ENCODE measurements at regions not wholly inside any gene's neighbourhood (a gene's known extent, or its start where the extent isn't known, plus 50 kb on each side); places are given as distances from the start of the nearest gene placed in this dataset.

- TF ChIP-seq, protein P1, sequence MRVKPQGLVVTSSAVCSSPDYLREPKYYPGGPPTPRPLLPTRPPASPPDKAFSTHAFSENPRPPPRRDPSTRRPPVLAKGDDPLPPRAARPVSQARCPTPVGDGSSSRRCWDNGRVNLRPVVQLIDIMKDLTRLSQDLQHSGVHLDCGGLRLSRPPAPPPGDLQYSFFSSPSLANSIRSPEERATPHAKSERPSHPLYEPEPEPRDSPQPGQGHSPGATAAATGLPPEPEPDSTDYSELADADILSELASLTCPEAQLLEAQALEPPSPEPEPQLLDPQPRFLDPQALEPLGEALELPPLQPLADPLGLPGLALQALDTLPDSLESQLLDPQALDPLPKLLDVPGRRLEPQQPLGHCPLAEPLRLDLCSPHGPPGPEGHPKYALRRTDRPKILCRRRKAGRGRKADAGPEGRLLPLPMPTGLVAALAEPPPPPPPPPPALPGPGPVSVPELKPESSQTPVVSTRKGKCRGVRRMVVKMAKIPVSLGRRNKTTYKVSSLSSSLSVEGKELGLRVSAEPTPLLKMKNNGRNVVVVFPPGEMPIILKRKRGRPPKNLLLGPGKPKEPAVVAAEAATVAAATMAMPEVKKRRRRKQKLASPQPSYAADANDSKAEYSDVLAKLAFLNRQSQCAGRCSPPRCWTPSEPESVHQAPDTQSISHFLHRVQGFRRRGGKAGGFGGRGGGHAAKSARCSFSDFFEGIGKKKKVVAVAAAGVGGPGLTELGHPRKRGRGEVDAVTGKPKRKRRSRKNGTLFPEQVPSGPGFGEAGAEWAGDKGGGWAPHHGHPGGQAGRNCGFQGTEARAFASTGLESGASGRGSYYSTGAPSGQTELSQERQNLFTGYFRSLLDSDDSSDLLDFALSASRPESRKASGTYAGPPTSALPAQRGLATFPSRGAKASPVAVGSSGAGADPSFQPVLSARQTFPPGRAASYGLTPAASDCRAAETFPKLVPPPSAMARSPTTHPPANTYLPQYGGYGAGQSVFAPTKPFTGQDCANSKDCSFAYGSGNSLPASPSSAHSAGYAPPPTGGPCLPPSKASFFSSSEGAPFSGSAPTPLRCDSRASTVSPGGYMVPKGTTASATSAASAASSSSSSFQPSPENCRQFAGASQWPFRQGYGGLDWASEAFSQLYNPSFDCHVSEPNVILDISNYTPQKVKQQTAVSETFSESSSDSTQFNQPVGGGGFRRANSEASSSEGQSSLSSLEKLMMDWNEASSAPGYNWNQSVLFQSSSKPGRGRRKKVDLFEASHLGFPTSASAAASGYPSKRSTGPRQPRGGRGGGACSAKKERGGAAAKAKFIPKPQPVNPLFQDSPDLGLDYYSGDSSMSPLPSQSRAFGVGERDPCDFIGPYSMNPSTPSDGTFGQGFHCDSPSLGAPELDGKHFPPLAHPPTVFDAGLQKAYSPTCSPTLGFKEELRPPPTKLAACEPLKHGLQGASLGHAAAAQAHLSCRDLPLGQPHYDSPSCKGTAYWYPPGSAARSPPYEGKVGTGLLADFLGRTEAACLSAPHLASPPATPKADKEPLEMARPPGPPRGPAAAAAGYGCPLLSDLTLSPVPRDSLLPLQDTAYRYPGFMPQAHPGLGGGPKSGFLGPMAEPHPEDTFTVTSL (CRISPR knock-in tag; IDR thresholded peaks at IDR 0.05; ENCODE audit: borderline replicate concordance) = peak; percentile 69; the same call in 1 of the 2 replicates
- TF ChIP-seq ATF2 (CRISPR knock-in tag; IDR thresholded peaks at IDR 0.05) (0 out of 2 replicates have a peak, but pooled peaks have one; percentile 36), FOXK1 (CRISPR knock-in tag; IDR thresholded peaks at IDR 0.05; ENCODE audit: borderline replicate concordance, low read depth) (peak; percentile 58; the same call in 1 of the 2 replicates), ZNF816 (CRISPR knock-in tag; IDR thresholded peaks at IDR 0.05; ENCODE audit: borderline replicate concordance) (peak; percentile 57; the same call in 1 of the 2 replicates), YEATS4 (CRISPR knock-in tag; IDR thresholded peaks at IDR 0.05; ENCODE audit: borderline replicate concordance) (peak; percentile 38; the same call in 1 of the 2 replicates), ATF1 (CRISPR knock-in tag; IDR thresholded peaks at IDR 0.05) (peak; percentile 12; the same call in 1 of the 2 replicates), TOPORS (CRISPR knock-in tag; IDR thresholded peaks at IDR 0.05) (no peak), ZNF652 (CRISPR knock-in tag; IDR thresholded peaks at IDR 0.05; ENCODE audit: borderline replicate concordance, low read depth) (peak; percentile 70; the same call in 1 of the 2 replicates), MBNL3 (CRISPR knock-in tag; conservative IDR thresholded peaks at IDR 0.05) (0 out of 2 replicates have a peak, but pooled peaks have one; percentile 43), SIN3B (IDR thresholded peaks at IDR 0.05; ENCODE audit: low read length) (no peak), RELA (CRISPR knock-in tag; IDR thresholded peaks at IDR 0.05) (0 out of 2 replicates have a peak, but pooled peaks have one; percentile 43), ZNF709 (CRISPR knock-in tag; IDR thresholded peaks at IDR 0.05) (peak; percentile 15; the same call in 1 of the 2 replicates), SCMH1 (CRISPR knock-in tag; IDR thresholded peaks at IDR 0.05; ENCODE audit: borderline replicate concordance) (no peak), ZNF441 (CRISPR knock-in tag; IDR thresholded peaks at IDR 0.05; ENCODE audit: borderline replicate concordance) (0 out of 2 replicates have a peak, but pooled peaks have one; percentile 27), ZNF235 (CRISPR knock-in tag; IDR thresholded peaks at IDR 0.05; ENCODE audit: borderline replicate concordance) (no peak), ZNF317 (CRISPR knock-in tag; IDR thresholded peaks at IDR 0.05) (0 out of 2 replicates have a peak, but pooled peaks have one; percentile 6), ZNF644 (CRISPR knock-in tag; IDR thresholded peaks at IDR 0.05; ENCODE audit: low read depth) (peak; percentile 13; the same call in 1 of the 2 replicates)
- TF ChIP-seq, protein P2, sequence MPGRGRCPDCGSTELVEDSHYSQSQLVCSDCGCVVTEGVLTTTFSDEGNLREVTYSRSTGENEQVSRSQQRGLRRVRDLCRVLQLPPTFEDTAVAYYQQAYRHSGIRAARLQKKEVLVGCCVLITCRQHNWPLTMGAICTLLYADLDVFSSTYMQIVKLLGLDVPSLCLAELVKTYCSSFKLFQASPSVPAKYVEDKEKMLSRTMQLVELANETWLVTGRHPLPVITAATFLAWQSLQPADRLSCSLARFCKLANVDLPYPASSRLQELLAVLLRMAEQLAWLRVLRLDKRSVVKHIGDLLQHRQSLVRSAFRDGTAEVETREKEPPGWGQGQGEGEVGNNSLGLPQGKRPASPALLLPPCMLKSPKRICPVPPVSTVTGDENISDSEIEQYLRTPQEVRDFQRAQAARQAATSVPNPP (CRISPR knock-in tag; IDR thresholded peaks at IDR 0.05) = no peak
- TF ChIP-seq, protein P3, sequence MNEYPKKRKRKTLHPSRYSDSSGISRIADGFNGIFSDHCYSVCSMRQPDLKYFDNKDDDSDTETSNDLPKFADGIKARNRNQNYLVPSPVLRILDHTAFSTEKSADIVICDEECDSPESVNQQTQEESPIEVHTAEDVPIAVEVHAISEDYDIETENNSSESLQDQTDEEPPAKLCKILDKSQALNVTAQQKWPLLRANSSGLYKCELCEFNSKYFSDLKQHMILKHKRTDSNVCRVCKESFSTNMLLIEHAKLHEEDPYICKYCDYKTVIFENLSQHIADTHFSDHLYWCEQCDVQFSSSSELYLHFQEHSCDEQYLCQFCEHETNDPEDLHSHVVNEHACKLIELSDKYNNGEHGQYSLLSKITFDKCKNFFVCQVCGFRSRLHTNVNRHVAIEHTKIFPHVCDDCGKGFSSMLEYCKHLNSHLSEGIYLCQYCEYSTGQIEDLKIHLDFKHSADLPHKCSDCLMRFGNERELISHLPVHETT (CRISPR knock-in tag; conservative IDR thresholded peaks at IDR 0.05) = 0 out of 2 replicates have a peak, but pooled peaks have one; percentile 33
Observed at GRCh38 chr6:27684264-27685211, 211.6 kb upstream of the ZNF184 start (continued).

Measured in HepG2 (cell line).